ENCODE measurements at regions not wholly inside any gene's neighbourhood (a gene's known extent, or its start where the extent isn't known, plus 50 kb on each side); places are given as distances from the start of the nearest gene placed in this dataset.

DNA sequence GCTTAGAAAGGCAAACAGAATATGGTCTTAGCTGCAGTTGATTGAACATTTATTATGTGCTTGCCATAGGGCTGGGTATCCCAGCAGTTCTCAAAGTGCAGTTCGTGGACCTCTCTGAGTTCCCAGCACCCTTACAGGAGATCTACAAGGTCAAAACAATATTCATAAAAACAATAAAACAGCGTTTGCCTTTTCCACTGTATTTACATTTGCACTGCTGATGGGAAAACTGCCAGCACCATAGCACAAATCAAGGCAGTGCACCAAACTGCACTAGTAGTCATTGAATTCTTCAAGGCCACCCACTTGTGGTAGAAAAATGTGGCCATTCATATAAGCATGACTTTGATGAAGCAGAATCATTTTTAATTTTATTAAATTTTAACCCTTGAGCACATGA lies 128.1 kb downstream of the CCDC34 start:
- in situ Hi-C loops (cut with HindIII; ENCODE audit: low pct_ligation_motif_present, low sequenced_read_pairs): no loop called here
- no peak overlapping the region for H3K4me3 ChIP-seq (ENCODE audit: low read depth, low read length)
- no peaks in the 10 kb centered on the region for H3K36me3 ChIP-seq (replicated peaks)
- H3K27ac ChIP-seq: peak overlapping the region; percentile 77
- TF ChIP-seq, protein P1, sequence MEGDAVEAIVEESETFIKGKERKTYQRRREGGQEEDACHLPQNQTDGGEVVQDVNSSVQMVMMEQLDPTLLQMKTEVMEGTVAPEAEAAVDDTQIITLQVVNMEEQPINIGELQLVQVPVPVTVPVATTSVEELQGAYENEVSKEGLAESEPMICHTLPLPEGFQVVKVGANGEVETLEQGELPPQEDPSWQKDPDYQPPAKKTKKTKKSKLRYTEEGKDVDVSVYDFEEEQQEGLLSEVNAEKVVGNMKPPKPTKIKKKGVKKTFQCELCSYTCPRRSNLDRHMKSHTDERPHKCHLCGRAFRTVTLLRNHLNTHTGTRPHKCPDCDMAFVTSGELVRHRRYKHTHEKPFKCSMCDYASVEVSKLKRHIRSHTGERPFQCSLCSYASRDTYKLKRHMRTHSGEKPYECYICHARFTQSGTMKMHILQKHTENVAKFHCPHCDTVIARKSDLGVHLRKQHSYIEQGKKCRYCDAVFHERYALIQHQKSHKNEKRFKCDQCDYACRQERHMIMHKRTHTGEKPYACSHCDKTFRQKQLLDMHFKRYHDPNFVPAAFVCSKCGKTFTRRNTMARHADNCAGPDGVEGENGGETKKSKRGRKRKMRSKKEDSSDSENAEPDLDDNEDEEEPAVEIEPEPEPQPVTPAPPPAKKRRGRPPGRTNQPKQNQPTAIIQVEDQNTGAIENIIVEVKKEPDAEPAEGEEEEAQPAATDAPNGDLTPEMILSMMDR (IDR thresholded peaks at IDR 0.05; ENCODE audit: low read depth, low read length, missing control alignments): no peak
- DNase-seq: peak; percentile 25
- H3K27me3 ChIP-seq (replicated peaks): no peaks in the 10 kb centered on the region

DNA sequence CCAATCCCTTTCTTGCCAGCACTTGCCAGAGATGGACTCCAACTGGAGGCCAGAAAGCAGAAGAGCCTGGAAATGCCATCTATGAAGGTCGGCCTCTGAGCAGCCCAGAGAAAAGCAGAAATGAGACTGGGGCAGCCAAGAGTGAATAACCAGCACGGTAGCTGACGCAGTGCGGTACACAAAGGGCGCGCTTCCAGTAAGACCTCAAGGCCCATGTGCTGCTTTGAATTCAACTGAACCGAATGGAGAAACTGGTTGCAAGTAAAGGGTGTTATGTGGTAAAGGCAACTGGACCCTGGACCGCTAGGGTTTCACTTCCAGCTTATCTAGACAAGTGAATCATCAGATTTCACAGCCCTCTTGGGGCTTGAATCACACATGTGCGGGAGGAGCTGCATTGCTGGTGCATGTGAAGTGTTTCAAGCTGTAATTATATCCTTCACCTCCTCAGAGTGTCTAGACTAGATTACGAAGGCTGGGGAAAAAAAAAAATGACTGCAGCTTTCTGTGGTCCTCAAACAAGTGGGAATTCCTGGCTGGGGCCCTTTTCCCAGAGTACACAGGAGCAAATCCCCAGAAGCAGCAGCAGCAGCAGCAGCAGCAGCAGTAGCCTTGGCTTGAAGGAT lies 128.9 kb downstream of the CCDC34 start:
- Histone ChIP-seq H3K27ac (peak overlapping the region; percentile 77), H3K4me3 (ENCODE audit: low read depth, low read length) (no peak overlapping the region), H3K27me3 (replicated peaks) (no peaks in the 10 kb centered on the region), H3K36me3 (replicated peaks) (no peaks in the 10 kb centered on the region)
- TF ChIP-seq, protein P1 (IDR thresholded peaks at IDR 0.05; ENCODE audit: low read depth, low read length, missing control alignments): peak; percentile 32
- in situ Hi-C loops (cut with HindIII; ENCODE audit: low pct_ligation_motif_present, low sequenced_read_pairs): no loop called here
- peak; percentile 97 for DNase-seq

DNA sequence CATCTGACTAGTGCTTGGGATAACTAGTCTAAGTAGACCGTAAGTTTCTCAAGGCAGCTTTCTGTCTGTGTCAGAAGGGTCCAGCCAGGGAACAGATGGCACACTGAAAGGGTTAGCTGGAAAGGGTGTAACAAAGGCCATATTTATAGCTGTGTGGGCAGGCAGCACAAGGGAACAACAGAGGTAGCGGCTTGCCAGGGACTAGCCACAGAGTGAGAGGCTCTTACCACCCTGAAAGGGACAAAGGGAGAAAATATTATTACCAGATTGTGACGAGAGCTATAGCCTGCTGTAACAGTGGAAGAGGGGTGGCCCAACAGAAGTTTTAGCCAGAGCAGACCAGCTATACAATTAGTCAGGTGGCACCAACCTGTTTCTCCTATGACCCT lies 129.4 kb downstream of the CCDC34 start:
- Histone ChIP-seq H3K4me3 (ENCODE audit: low read depth, low read length) (no peak overlapping the region), H3K36me3 (replicated peaks) (no peaks in the 10 kb centered on the region), H3K27me3 (replicated peaks) (no peaks in the 10 kb centered on the region), H3K27ac (peak overlapping the region; percentile 60)
- in situ Hi-C loops (cut with HindIII; ENCODE audit: low pct_ligation_motif_present, low sequenced_read_pairs): no loop called here
- TF ChIP-seq, protein P1 (IDR thresholded peaks at IDR 0.05; ENCODE audit: low read depth, low read length, missing control alignments): no peak
- DNase-seq: no peak

DNA sequence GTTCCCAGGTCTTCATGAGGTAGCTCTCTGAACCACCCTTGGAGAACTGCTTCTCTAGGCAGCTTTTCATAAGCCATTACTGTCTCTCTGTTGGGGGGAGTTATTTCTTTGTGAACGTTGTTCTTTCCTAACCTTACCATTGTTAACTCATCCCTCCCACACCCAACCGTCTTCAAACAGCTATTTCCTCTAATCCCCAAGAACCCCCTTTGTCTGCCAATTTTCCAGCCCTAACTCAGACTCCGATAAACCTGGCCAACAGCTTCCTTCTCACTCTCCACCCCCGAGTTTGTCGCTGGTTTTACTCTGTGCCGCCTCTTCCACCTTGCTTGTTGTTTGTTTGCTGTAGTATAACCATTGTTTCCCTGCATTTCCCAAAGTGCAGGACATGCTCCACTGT lies 131.5 kb downstream of the CCDC34 start:
- H3K4me3 ChIP-seq (ENCODE audit: low read depth, low read length): no peak overlapping the region
- in situ Hi-C loops (cut with HindIII; ENCODE audit: low pct_ligation_motif_present, low sequenced_read_pairs): no loop called here
- no peak overlapping the region for H3K27ac ChIP-seq
- no peaks in the 10 kb centered on the region for H3K36me3 ChIP-seq (replicated peaks)
- TF ChIP-seq, protein P1 (IDR thresholded peaks at IDR 0.05; ENCODE audit: low read depth, low read length, missing control alignments): no peak
- no peaks in the 10 kb centered on the region for H3K27me3 ChIP-seq (replicated peaks)
- DNase-seq: no peak

DNA sequence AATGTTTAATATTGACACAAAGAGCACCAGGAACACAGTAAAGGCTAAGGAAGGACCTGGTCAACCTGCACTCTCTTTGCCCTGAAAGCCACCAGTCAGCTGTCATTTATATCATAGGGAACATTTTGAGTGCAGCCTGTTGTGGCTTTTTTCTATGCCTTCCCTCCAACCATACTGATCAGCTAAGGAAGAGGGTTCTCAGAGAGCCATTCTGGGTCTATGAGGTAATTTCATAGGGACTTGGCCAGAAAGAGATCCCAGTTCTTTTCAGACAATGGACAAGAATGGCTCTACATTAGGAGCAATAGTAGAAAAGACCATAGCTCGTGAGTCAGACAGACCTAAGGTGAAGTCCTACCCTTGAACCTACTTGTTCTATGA lies 132.8 kb downstream of the CCDC34 start:
- in situ Hi-C loops (cut with HindIII; ENCODE audit: low pct_ligation_motif_present, low sequenced_read_pairs): no loop called here

More for the DNA sequence above, 132.8 kb downstream of the CCDC34 start:
- H3K27me3 ChIP-seq (replicated peaks): no peaks in the 10 kb centered on the region
- H3K27ac ChIP-seq: no peak overlapping the region
- TF ChIP-seq, protein P1 (IDR thresholded peaks at IDR 0.05; ENCODE audit: low read depth, low read length, missing control alignments): no peak
- DNase-seq: no peak
- H3K4me3 ChIP-seq (ENCODE audit: low read depth, low read length): no peak overlapping the region
- H3K36me3 ChIP-seq (replicated peaks): no peaks in the 10 kb centered on the region
